A549 (cell line): ENCODE measurements at regions not wholly inside any gene's neighbourhood (a gene's known extent, or its start where the extent isn't known, plus 50 kb on each side); places are given as distances from the start of the nearest gene placed in this dataset.

ENCODE experiments used
- BHLHE40 ChIP-seq: IDR thresholded peaks from 2 replicates; pipeline ENCODE4 v1.6.1; 2012; ENCODE audit warnings: low read depth, low read length, inconsistent platforms
- CBX2 ChIP-seq: fragments of 200-600 bp; sonication (generic); IDR thresholded peaks from 2 replicates; pipeline ENCODE4 v1.6.1; 2016; ENCODE audit warnings: low read depth, mild to moderate bottlenecking, borderline replicate concordance
- CHD4 ChIP-seq: fragments of 200-600 bp; sonication (generic); IDR thresholded peaks from 2 replicates; pipeline ENCODE4 v1.6.1; 2016; ENCODE audit warnings: antibody characterized with exemption, mild to moderate bottlenecking, borderline replicate concordance
- CTCF ChIP-seq: fragments of >200 bp; sonication (Bioruptor Twin); formaldehyde crosslinking; IDR thresholded peaks from 3 replicates; pipeline ENCODE4 v1.5.1; 2016
- GATA3 ChIP-seq: IDR thresholded peaks from 2 replicates; pipeline ENCODE4 v1.6.1; 2012; ENCODE audit warnings: borderline replicate concordance
- HDAC2 ChIP-seq: fragments of 200-600 bp; sonication (generic); IDR thresholded peaks from 2 replicates; pipeline ENCODE4 v1.6.1; 2016
- MAX ChIP-seq: IDR thresholded peaks from 2 replicates; pipeline ENCODE4 v1.6.1; 2012
- NFE2L2 ChIP-seq: fragments of 150-350 bp; conservative IDR thresholded peaks from 2 replicates; pipeline ENCODE4 v1.6.1; 2014; ENCODE audit warnings: low read length
- PHF8 ChIP-seq: fragments of 200-600 bp; sonication (generic); IDR thresholded peaks from 2 replicates; pipeline ENCODE4 v1.6.1; 2016; ENCODE audit warnings: low read depth, mild to moderate bottlenecking, antibody characterized with exemption, moderate library complexity, borderline replicate concordance
- POLR2A ChIP-seq: IDR thresholded peaks from 2 replicates; pipeline ENCODE4 v1.6.1; 2012; ENCODE audit warnings: mild to moderate bottlenecking, low read length
- POLR2AphosphoS2 ChIP-seq: conservative IDR thresholded peaks from 2 replicates; pipeline ENCODE4 v1.6.1; 2012; ENCODE audit warnings: low read length, improper control_type of control experiment, inconsistent platforms
- TF ChIP-seq, protein P1 (sequence below): fragments of 450-650 bp; IDR thresholded peaks from 2 replicates; pipeline ENCODE4 v1.6.1; 2014; ENCODE audit warnings: antibody characterized with exemption
- TF ChIP-seq, protein P2 (sequence below): fragments of >200 bp; sonication (Bioruptor Twin); formaldehyde crosslinking; IDR thresholded peaks from 3 replicates; pipeline ENCODE4 v1.6.1; 2016
- TF ChIP-seq, protein P3 (sequence below): fragments of 200-600 bp; sonication (generic); IDR thresholded peaks from 2 replicates; pipeline ENCODE4 v1.6.1; 2016; ENCODE audit warnings: antibody characterized with exemption, mild to moderate bottlenecking, moderate library complexity

DNA sequence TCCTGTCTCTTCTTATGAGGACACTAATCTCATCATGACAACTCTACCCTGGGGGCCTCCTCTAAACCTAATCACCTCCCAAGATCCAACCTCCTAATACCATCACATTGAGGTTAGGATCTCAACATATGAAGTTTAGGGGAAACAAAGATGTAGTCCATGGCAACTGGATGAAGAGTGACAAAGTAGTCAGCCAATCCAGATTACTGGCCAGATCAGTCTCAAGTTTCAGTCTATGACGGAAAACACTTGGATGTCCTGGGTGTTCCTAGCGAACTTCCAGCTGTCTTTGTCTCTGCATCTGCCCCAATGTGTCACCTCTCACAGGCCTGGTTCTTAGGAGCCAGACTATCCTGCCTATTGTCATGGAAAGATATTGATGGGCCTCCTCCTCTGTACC lies 630.8 kb downstream of the AACS start:
- no peak for TF ChIP-seq CTCF
- TF ChIP-seq POLR2A: no peak
- TF ChIP-seq BHLHE40: no peak
- TF ChIP-seq CBX2: no peak
- no peak for TF ChIP-seq HDAC2
- no peak for TF ChIP-seq POLR2AphosphoS2
- TF ChIP-seq NFE2L2: no peak
- TF ChIP-seq MAX: no peak
- TF ChIP-seq, protein P1, sequence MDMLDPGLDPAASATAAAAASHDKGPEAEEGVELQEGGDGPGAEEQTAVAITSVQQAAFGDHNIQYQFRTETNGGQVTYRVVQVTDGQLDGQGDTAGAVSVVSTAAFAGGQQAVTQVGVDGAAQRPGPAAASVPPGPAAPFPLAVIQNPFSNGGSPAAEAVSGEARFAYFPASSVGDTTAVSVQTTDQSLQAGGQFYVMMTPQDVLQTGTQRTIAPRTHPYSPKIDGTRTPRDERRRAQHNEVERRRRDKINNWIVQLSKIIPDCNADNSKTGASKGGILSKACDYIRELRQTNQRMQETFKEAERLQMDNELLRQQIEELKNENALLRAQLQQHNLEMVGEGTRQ: no peak
- TF ChIP-seq, protein P2, sequence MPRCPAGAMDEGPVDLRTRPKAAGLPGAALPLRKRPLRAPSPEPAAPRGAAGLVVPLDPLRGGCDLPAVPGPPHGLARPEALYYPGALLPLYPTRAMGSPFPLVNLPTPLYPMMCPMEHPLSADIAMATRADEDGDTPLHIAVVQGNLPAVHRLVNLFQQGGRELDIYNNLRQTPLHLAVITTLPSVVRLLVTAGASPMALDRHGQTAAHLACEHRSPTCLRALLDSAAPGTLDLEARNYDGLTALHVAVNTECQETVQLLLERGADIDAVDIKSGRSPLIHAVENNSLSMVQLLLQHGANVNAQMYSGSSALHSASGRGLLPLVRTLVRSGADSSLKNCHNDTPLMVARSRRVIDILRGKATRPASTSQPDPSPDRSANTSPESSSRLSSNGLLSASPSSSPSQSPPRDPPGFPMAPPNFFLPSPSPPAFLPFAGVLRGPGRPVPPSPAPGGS: no peak
- TF ChIP-seq, protein P3, sequence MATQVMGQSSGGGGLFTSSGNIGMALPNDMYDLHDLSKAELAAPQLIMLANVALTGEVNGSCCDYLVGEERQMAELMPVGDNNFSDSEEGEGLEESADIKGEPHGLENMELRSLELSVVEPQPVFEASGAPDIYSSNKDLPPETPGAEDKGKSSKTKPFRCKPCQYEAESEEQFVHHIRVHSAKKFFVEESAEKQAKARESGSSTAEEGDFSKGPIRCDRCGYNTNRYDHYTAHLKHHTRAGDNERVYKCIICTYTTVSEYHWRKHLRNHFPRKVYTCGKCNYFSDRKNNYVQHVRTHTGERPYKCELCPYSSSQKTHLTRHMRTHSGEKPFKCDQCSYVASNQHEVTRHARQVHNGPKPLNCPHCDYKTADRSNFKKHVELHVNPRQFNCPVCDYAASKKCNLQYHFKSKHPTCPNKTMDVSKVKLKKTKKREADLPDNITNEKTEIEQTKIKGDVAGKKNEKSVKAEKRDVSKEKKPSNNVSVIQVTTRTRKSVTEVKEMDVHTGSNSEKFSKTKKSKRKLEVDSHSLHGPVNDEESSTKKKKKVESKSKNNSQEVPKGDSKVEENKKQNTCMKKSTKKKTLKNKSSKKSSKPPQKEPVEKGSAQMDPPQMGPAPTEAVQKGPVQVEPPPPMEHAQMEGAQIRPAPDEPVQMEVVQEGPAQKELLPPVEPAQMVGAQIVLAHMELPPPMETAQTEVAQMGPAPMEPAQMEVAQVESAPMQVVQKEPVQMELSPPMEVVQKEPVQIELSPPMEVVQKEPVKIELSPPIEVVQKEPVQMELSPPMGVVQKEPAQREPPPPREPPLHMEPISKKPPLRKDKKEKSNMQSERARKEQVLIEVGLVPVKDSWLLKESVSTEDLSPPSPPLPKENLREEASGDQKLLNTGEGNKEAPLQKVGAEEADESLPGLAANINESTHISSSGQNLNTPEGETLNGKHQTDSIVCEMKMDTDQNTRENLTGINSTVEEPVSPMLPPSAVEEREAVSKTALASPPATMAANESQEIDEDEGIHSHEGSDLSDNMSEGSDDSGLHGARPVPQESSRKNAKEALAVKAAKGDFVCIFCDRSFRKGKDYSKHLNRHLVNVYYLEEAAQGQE: no peak
- no peak for TF ChIP-seq CHD4
- TF ChIP-seq PHF8: no peak
- TF ChIP-seq GATA3: no peak
